Keratinocyte (primary cell): ENCODE measurements at regions not wholly inside any gene's neighbourhood (a gene's known extent, or its start where the extent isn't known, plus 50 kb on each side); places are given as distances from the start of the nearest gene placed in this dataset.

Experiments
- CTCF ChIP-seq, 3 experiments: IDR thresholded peaks in 1 of 3; conservative IDR thresholded peaks in 1 of 3; optimal IDR thresholded peaks in 1 of 3; 2 replicates in 2 of 3; 3 replicates in 1 of 3; pipeline versions ENCODE3 to v1.5.1; 2011; ENCODE audit warnings: low read length in 3 of 3, mild to moderate bottlenecking in 3 of 3, moderate library complexity in 2 of 3, control low read depth in 1 of 3, inconsistent platforms in 1 of 3; ENCODE audit not compliant: insufficient read depth in 2 of 3; ENCODE audit errors: extremely low read depth in 1 of 3
- EZH2 ChIP-seq: IDR thresholded peaks from one replicate; pipeline ENCODE4 v1.6.1; 2012; ENCODE audit warnings: inconsistent platforms, mild to moderate bottlenecking, low read length, moderate library complexity

GRCh38 chr3:117617906-117618305 lies 908.3 kb downstream of the TUSC7 start:
- TF ChIP-seq CTCF (optimal IDR thresholded peaks at IDR 0.05 in 1 of 3, IDR thresholded peaks at IDR 0.05 in 1 of 3, conservative IDR thresholded peaks at IDR 0.05 in 1 of 3; ENCODE audit: extremely low read depth in 1 of 3, insufficient read depth in 2 of 3, low read length in 3 of 3) (no peak), EZH2 (no peak)
